GM23248 (cell line): ENCODE measurements at regions not wholly inside any gene's neighbourhood (a gene's known extent, or its start where the extent isn't known, plus 50 kb on each side); places are given as distances from the start of the nearest gene placed in this dataset.

Source experiments
- DNase-seq: peaks from one replicate; pipeline ENCODE4 v3.0.0-alpha.2; 2015
- H2AFZ ChIP-seq: fragments of 200-600 bp; sonication (generic); 2 replicates; pipeline ENCODE4 v1.6.1; 2016; ENCODE audit warnings: antibody characterized with exemption
- H3F3A ChIP-seq: fragments of 200-600 bp; sonication (generic); 2 replicates; pipeline ENCODE4 v1.6.1; 2016; ENCODE audit warnings: mild to moderate bottlenecking, antibody characterized with exemption, mixed run types; ENCODE audit not compliant: insufficient read depth
- H3K27ac ChIP-seq: fragments of 200-600 bp; sonication (generic); 2 replicates; pipeline ENCODE4 v1.5.1; 2016; ENCODE audit warnings: mild to moderate bottlenecking
- H3K27me3 ChIP-seq: fragments of 200-600 bp; sonication (generic); replicated peaks from 2 replicates; pipeline ENCODE4 v1.6.1; 2016; ENCODE audit warnings: mild to moderate bottlenecking; ENCODE audit not compliant: insufficient read depth
- H3K36me3 ChIP-seq: fragments of 200-600 bp; sonication (generic); 2 replicates; pipeline ENCODE4 v1.6.1; 2016; ENCODE audit warnings: low read depth, mild to moderate bottlenecking
- H3K4me1 ChIP-seq: fragments of 200-600 bp; sonication (generic); 2 replicates; pipeline ENCODE4 v1.6.1; 2016; ENCODE audit warnings: mild to moderate bottlenecking; ENCODE audit not compliant: insufficient read depth
- H3K4me2 ChIP-seq: fragments of 200-600 bp; sonication (generic); one replicate; pipeline ENCODE4 v1.6.1; 2016; ENCODE audit warnings: mild to moderate bottlenecking; ENCODE audit not compliant: unreplicated experiment
- H3K4me3 ChIP-seq: fragments of 200-600 bp; sonication (generic); 2 replicates; pipeline ENCODE4 v1.5.1; 2016; ENCODE audit warnings: mild to moderate bottlenecking
- H3K79me2 ChIP-seq: fragments of 200-600 bp; sonication (generic); 2 replicates; pipeline ENCODE4 v1.6.1; 2016; ENCODE audit warnings: mild to moderate bottlenecking; ENCODE audit not compliant: insufficient read depth
- H3K9ac ChIP-seq: fragments of 200-600 bp; sonication (generic); 2 replicates; pipeline ENCODE4 v1.6.1; 2016; ENCODE audit warnings: mild to moderate bottlenecking
- H3K9me2 ChIP-seq: fragments of 200-600 bp; sonication (generic); 2 replicates; pipeline ENCODE4 v1.6.1; 2016; ENCODE audit warnings: mixed run types, mild to moderate bottlenecking, moderate library complexity; ENCODE audit not compliant: insufficient read depth
- H3K9me3 ChIP-seq: fragments of 200-600 bp; sonication (generic); one replicate; pipeline ENCODE4 v1.6.1; 2017; ENCODE audit warnings: low read depth
- H4K20me1 ChIP-seq: fragments of 200-600 bp; sonication (generic); 2 replicates; pipeline ENCODE4 v1.6.0; 2016; ENCODE audit not compliant: insufficient read depth
- EZH2 ChIP-seq: fragments of 200-600 bp; sonication (generic); IDR thresholded peaks from 2 replicates; pipeline ENCODE4 v1.6.1; 2018; ENCODE audit warnings: antibody characterized with exemption, mild to moderate bottlenecking; ENCODE audit not compliant: insufficient read depth, poor library complexity, severe bottlenecking
- EZH2phosphoT487 ChIP-seq: fragments of 200-600 bp; sonication (generic); IDR thresholded peaks from 2 replicates; pipeline ENCODE4 v1.6.1; 2018; ENCODE audit warnings: antibody characterized with exemption, moderate library complexity, mild to moderate bottlenecking, low read depth; ENCODE audit not compliant: insufficient read depth
- WGBS, 2 experiments: methylation state at CpG; one replicate each; pipeline ENCODE4 v1.1.6; 2015 to 2017; ENCODE audit warnings: low lambda C conversion rate in 2 of 2, low coverage in 1 of 2; ENCODE audit errors: missing lambda C conversion rate in 2 of 2; 5-methylcytosine and 5-hydroxymethylcytosine counted together
- in situ Hi-C: fragments of 300-500 bp; cut with MboI; formaldehyde crosslinking; loops from 2 replicates; pipeline ENCODE4 v1.15.0; 2020

GRCh38 chr7:10875080-10875479 is 98.6 kb upstream of the PHF14 start:
- Histone ChIP-seq H3K79me2 (no peaks in the 10 kb centered on the region), H3K4me3 (no peak overlapping the region), H2AFZ (no peak overlapping the region), H3K27ac (no peak overlapping the region), H3K9me2 (no peaks in the 10 kb centered on the region), H3K4me2 (no peak overlapping the region), H3K27me3 (no peaks in the 10 kb centered on the region), H3K36me3 (no peaks in the 10 kb centered on the region), H3F3A (no peaks in the 10 kb centered on the region), H3K9ac (no peak overlapping the region), H4K20me1 (no peaks in the 10 kb centered on the region), H3K9me3 (no peaks in the 10 kb centered on the region), H3K4me1 (no peaks in the 10 kb centered on the region)
- DNase-seq, result no peak
- TF ChIP-seq EZH2phosphoT487 (no peak), EZH2 (no peak)
- WGBS, 2 experiments, result 46 to 47% methylated on average over 2 of the region's 2 CpGs
- in situ Hi-C loops, result no loop called here

DNA sequence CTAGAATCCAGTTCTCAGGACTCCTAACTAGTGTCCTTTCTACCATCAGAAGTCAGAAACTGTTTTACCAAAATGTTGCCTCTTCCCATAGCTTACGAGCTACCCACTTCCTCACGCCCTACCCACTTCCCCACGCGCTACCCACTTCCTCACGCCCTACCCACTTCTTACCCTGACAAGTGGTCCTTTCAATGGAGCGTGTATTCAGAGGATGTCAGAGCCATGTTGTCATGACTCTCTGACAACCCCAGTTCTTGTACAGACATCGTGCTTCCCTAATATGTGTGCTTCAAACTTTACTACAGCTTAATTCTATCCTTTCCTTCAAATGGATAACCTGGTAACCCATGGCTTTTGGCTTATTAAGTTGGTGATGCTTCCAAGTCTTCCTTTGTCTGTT is 84.8 kb upstream of the PHF14 start:
- no peaks in the 10 kb centered on the region for H3K27me3 ChIP-seq
- H3K4me1 ChIP-seq, result no peaks in the 10 kb centered on the region
- H3F3A ChIP-seq, result no peaks in the 10 kb centered on the region
- no peak overlapping the region for H3K9ac ChIP-seq
- H3K79me2 ChIP-seq, result no peaks in the 10 kb centered on the region
- H3K4me2 ChIP-seq, result no peak overlapping the region
- H3K4me3 ChIP-seq, result no peak overlapping the region
- no peak for TF ChIP-seq EZH2
- no peak for TF ChIP-seq EZH2phosphoT487
- DNase-seq, result no peak
- no peaks in the 10 kb centered on the region for H4K20me1 ChIP-seq
- H3K27ac ChIP-seq, result no peak overlapping the region
- 67% methylated on average over 7 of the region's 7 CpGs for WGBS, 2 experiments
- H3K9me3 ChIP-seq, result no peaks in the 10 kb centered on the region
- in situ Hi-C loops, result no loop called here
- H2AFZ ChIP-seq, result 0 out of 2 replicates have a peak overlapping the region, but pooled peaks have one; percentile 15
- H3K36me3 ChIP-seq, result no peaks in the 10 kb centered on the region
- no peaks in the 10 kb centered on the region for H3K9me2 ChIP-seq

DNA sequence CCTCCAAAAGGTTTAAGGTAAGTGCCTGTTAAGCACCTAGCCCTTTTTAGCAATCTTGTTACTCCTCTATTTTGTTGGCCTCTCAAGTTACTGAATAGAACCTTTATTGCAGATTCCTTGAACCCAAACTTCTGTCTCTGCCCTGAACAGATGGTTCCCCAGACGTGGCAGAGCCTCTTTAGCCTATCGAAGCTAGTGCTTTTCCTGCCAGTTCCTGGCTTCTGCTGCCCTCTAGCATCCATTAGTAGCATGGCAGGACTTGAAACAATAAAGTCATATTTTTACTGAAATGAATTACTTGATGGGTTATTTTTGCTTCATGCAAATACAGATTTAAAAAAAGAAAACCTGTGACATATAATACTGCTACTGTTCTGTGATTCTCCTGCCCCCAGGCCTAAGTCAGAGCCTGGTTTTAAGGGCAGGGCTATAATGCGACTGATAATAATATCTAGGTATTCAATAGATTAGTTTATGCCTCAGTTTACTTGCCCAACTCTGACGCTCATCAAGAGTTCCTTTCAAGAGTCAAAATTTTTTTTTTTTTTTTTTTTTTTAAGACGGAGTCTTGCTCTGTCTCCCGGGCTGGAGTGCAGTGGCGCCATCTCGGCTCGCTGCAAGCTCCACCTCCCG is 84.3 kb upstream of the PHF14 start:
- H3K9me2 ChIP-seq, result no peaks in the 10 kb centered on the region
- H3K9ac ChIP-seq, result no peak overlapping the region
- H3K27ac ChIP-seq, result no peak overlapping the region
- no peaks in the 10 kb centered on the region for H3K4me1 ChIP-seq
- in situ Hi-C loops, result no loop called here
- no peaks in the 10 kb centered on the region for H3K9me3 ChIP-seq
- H2AFZ ChIP-seq, result 0 out of 2 replicates have a peak overlapping the region, but pooled peaks have one; percentile 15
- H3K4me3 ChIP-seq, result no peak overlapping the region
- no peak overlapping the region for H3K4me2 ChIP-seq
- TF ChIP-seq EZH2phosphoT487 (no peak), EZH2 (no peak)
- no peaks in the 10 kb centered on the region for H3F3A ChIP-seq
- no peaks in the 10 kb centered on the region for H3K36me3 ChIP-seq
- no peaks in the 10 kb centered on the region for H4K20me1 ChIP-seq
- peak; percentile 72 for DNase-seq
- H3K27me3 ChIP-seq, result no peaks in the 10 kb centered on the region
- WGBS, 2 experiments, result 55% methylated on average over 9 to 10 of the region's 10 CpGs
- no peaks in the 10 kb centered on the region for H3K79me2 ChIP-seq

DNA sequence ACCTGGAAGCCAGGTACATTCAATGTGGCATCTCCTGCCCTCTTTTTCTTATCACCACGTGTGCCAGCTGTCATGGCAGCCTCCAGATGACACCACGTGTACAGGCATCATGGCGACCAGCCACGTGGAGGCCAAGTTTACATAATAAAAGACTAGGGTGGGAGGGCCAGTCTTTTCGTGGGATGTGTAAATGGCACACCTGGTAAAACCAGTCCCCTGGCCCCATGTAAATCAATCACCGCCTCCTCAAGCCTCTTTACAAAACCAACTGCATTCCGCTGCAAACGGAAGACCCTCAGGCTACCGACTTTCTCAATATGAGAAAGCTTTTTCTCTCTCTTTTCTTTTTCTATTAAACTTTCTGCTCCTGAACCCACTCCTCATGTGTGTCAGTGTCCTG is 65.1 kb upstream of the PHF14 start:
- Histone ChIP-seq H3K9me2 (no peaks in the 10 kb centered on the region), H3K27ac (no peak overlapping the region), H3K27me3 (no peaks in the 10 kb centered on the region), H2AFZ (no peak overlapping the region), H3K36me3 (no peaks in the 10 kb centered on the region), H3F3A (no peaks in the 10 kb centered on the region), H3K4me1 (no peaks in the 10 kb centered on the region), H3K4me2 (no peak overlapping the region), H3K9me3 (no peaks in the 10 kb centered on the region), H3K4me3 (no peak overlapping the region), H3K9ac (no peak overlapping the region), H4K20me1 (no peaks in the 10 kb centered on the region), H3K79me2 (no peaks in the 10 kb centered on the region)
- no peak for DNase-seq
- WGBS, 2 experiments, result 27 to 39% methylated on average over 9 of the region's 9 CpGs
- in situ Hi-C loops, result no loop called here
- TF ChIP-seq EZH2phosphoT487, result no peak
- no peak for TF ChIP-seq EZH2

DNA sequence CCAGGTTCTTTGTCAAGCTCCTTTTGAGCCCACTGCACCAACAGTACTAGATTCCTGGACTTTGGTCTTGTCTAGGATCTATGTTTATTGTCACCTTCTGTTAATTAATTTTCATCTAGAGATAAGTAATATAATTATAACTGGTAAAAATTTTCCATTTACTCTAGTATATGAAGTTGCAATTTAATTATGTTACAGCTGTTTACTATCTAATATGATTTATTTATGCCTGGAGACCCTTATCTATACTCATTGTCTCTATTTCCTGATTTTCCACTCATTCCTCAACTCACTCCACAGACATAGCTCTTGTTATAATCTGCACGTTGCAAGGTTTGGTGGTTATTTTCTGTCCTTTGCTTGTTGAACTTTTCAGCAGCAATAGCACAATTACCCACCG is 63.2 kb upstream of the PHF14 start:
- Histone ChIP-seq H3K27ac (no peak overlapping the region), H4K20me1 (no peaks in the 10 kb centered on the region), H3K36me3 (no peaks in the 10 kb centered on the region), H2AFZ (no peak overlapping the region), H3K9me3 (no peaks in the 10 kb centered on the region), H3K9ac (no peak overlapping the region), H3K4me2 (no peak overlapping the region), H3K9me2 (no peaks in the 10 kb centered on the region), H3K4me1 (no peaks in the 10 kb centered on the region), H3K27me3 (no peaks in the 10 kb centered on the region), H3K79me2 (no peaks in the 10 kb centered on the region), H3K4me3 (no peak overlapping the region), H3F3A (no peaks in the 10 kb centered on the region)
- DNase-seq, result no peak
- 37 to 43% methylated on average over 2 of the region's 2 CpGs for WGBS, 2 experiments
- TF ChIP-seq EZH2phosphoT487 (no peak), EZH2 (no peak)
- in situ Hi-C loops, result no loop called here
